CD4-positive, alpha-beta T cell treated with Interleukin-17A for 4 hours (primary cell): ENCODE measurements at regions not wholly inside any gene's neighbourhood (a gene's known extent, or its start where the extent isn't known, plus 50 kb on each side); places are given as distances from the start of the nearest gene placed in this dataset.

ENCODE experiments used
- DNase-seq: peaks from one replicate; pipeline ENCODE4 v3.0.0-alpha.2; 2020; ENCODE audit warnings: mixed read lengths

- no peak for DNase-seq
Measured at GRCh38 chr10:25661632-25662031, 272.4 kb upstream of the MYO3A start.

DNA sequence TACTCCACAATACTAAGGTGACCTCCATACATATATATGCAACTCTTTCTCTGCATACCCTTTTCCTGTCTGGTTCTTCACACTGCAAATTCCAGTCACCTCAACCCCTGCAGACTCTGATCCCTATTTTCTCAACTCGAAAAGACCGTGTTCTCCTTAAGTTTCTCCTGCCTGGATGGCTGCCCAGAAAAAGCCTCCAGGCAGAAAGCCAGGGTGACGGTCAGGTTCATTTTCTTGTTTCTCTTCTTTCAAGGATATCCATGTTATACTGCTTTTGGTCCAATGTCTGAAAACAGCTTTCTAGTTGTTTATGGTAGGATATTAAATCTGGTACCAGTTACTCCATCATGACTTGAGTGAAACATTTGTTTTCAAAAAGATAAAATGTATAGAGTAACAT lies 267.8 kb upstream of the MYO3A start:
- no peak for DNase-seq

DNA sequence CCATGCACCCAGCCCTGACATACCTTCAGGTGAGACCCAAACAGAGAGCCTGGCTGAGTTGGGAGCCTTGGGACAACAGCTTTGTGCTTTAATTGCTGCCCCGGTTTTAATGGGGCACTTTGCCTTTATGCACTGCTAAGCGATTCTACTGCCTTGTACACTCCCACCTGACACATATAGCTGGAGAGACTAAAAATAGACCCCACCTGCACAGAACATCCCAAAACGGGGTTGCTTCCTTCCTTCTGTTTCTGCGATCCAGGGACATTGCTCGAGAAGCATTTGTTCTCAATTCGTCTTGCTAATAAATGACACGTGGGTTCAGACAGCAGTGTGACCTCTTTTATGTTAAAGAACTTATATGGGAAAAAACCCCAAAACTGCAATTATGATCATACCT lies 258.8 kb upstream of the MYO3A start:
- no peak for DNase-seq

GRCh38 chr10:25675615-25676014 lies 258.4 kb upstream of the MYO3A start:
- no peak for DNase-seq

GRCh38 chr10:25678220-25678619 lies 255.8 kb upstream of the MYO3A start:
- DNase-seq, result no peak

DNA sequence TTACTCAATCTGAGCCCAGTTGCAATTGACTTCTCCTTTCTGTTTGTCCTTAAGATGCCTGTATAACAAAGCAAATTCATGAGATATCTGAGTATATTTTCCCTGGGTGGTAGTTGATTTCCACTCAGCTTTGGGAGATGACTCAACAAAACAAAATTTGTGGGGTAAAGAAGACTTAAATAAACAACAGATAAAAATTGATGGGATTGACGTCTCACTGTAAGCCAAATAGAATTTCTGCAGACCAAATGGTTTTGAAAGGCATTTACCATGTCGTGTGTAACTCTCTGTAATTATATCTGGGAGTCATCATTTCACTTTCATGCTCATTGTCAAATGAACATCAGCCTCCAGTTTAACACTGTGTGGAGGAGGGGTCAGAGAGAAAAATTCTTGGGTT lies 255.4 kb upstream of the MYO3A start:
- DNase-seq, result no peak

GRCh38 chr10:25682203-25682851 lies 251.7 kb upstream of the MYO3A start:
- no peak for DNase-seq

GRCh38 chr10:25683344-25683743 lies 250.7 kb upstream of the MYO3A start:
- no peak for DNase-seq

DNA sequence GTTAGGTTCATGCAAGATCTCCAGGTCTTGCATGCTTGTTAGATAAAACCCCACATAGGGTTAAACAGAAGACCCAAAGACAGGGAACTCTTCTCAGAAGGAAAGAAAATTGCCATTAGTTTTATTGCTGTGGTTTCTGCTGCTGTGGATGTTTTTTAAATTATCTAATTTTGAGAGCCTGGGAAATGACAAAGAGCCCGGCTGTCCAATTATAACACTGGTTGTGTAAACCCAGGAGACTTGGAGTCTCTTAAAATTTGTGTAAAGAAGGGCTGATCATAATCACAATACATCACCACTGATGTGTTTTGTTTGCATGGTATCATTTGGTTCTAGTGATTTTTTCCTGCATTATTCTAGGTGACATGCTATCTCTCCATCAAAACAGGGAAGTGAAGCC lies 246.5 kb upstream of the MYO3A start:
- DNase-seq, result no peak

- no peak for DNase-seq
Measured at GRCh38 chr10:25689346-25690100, 244.5 kb upstream of the MYO3A start.

DNA sequence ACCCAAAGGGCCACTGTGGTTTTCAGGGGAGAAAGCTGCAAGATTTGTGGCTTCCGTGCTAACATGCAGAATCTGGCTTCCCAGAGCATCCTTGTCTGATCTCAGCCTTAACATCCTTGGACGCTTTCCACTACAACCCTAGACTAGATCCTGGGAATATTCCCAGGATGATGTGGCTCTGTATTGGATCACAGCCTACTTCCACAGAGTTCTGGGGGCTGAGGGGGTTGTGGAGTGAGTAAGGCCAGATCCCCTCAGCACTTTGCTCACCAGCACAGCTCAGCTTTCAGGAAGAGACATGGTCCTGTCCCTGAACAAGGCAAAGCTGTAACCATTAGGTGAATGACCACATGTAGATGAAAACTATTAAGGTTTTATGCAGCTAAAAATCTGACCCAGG lies 241.3 kb upstream of the MYO3A start:
- no peak for DNase-seq

DNA sequence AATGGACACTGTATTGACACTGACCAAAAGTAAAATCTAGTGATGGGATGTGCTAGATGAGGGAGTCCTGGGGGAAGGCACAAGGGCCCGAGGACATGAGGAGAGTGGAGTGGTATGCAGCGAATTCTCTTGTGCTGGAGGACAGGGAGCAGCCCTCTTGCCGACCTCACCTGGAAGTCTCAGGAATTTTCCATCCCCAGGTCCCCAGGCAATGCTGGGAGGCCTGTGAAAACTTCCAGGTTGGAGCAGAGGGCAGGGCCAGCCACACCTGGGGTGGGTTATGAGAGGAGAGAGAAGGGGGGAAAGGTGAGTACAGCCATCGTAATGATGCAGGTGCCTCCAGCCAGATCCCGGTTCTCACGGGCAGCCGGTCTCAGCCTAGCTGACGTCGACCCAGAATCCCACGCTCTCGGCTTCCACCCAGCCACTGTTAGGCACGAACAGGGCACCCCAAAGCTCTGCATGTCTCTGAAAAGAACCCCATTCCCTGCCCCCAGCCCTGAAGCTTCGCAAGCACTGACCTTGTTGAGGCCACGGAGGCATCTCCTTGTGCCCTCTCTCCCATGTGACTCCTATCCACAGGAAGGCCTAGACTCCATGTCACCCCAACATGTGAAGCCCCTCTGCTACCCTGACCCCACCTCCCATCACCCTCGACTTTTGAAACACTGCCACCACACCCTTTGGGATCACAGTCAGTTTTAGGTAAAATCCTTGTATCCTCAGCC lies 239.7 kb upstream of the MYO3A start:
- no peak for DNase-seq

DNA sequence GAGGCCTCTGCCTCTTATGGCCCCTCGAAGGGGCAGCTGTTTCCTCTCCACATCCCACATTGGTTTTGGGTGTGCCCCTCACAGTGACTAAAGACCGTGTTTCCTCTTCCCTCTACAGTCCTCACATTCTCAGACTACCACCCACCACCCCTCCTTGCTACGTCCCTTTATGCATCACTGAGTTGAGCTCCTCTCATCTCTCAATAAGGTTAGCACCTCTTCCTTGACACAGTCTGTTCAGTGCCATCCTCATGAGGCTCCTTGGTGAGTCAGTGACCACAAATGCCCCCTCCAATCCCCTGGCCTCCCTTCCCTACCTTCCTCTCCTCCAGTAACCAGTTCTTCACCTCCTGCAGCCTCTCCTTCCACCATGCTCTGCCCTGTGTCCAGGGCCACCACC lies 239.1 kb upstream of the MYO3A start:
- DNase-seq, result no peak

- DNase-seq, result no peak
Measured at GRCh38 chr10:25695586-25695985, 238.4 kb upstream of the MYO3A start.

DNA sequence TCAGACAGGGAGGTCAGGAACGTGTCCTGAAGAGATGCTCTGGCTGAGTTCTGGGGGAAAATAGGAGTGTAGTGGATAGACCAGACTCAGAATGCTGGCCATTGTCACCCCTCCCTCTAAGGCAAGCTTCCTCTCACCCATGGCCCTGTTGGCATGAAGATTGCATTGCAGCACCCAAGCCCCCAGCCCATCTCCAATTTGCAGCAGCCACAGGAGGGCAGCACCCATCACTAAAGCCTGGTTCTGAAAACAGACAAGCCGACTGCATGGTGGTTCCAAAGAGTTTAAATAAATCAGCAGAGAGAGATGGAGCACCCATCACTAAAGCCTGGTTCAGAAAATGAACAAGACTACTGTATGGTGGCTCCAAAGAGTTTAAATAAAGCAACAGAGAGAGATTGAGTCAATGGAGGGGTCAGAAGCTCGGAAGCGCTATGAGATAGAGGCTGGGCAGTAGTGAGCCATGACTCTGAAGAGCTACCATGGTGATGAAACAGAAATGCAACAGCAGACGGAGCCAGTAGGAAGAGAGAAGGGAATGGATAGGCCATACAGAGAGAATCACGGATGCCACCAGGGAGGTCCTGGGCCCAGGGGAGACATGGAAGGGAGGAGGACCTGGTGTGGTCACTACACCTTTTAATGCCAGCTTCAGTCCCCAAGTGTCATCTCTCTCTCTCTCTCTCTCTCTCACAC lies 237.9 kb upstream of the MYO3A start:
- no peak for DNase-seq

GRCh38 chr10:25697412-25697811 lies 236.6 kb upstream of the MYO3A start:
- DNase-seq, result no peak

- DNase-seq, result no peak
Measured at GRCh38 chr10:25698638-25699037, 235.4 kb upstream of the MYO3A start.

DNA sequence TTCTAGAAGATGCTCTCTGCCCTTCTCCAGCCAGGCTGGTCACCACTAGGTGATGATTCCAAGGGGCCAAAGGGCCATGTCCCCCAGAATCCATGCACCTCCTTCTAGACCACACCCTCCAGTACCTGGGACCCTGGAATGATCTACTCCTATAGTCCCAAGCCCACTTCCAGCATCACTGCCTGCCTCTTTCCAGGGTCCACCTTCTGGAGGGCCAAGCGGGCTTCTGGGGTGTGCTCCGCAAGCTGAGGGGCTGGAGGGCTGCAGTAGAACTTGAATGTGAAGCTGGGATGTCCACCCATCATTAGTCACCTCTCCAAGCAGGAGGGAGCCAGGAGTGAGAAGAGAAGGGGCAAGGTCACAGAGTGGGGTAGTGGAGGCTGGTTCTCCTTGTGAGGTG lies 234.4 kb upstream of the MYO3A start:
- no peak for DNase-seq

- no peak for DNase-seq
Measured at GRCh38 chr10:25701652-25702051, 232.4 kb upstream of the MYO3A start.

DNA sequence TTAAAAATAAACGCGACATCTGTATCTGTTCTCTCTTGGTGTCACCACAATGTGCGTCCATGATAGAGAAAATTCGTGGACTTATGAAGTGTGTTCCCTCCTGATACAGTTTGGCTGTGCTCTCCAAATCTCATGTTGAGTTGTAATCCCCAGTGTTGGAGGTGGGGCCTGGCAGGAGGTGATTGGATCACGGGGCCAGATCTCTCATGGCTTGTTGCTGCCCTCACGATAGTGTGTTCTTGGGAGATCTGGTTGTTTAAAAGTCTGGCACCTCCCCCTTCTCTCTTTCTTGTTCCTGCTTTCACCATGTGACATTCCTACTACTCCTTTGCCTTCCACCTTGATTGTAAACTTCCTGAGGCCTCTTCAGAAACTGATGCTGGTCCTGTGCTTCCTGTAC lies 229.4 kb upstream of the MYO3A start:
- DNase-seq, result no peak

DNA sequence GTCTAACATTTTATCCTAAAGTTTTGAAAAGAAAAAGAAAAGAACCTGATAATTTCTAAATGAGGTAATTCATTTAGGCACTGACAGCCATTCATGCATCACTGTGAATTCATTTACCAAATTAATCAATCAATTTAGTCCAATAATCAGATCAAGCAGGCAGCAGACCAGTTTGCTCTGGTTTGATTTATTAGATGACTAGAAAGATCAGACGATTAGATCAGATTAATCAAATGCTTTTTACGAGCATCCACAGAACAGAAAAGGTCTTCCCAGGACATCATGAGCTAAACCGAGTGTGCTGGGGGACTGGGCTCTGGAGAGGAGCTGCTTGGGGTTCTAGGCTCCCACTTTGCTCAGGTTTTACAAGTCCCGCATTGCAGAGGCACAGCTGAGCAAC lies 226.5 kb upstream of the MYO3A start:
- DNase-seq, result no peak

DNA sequence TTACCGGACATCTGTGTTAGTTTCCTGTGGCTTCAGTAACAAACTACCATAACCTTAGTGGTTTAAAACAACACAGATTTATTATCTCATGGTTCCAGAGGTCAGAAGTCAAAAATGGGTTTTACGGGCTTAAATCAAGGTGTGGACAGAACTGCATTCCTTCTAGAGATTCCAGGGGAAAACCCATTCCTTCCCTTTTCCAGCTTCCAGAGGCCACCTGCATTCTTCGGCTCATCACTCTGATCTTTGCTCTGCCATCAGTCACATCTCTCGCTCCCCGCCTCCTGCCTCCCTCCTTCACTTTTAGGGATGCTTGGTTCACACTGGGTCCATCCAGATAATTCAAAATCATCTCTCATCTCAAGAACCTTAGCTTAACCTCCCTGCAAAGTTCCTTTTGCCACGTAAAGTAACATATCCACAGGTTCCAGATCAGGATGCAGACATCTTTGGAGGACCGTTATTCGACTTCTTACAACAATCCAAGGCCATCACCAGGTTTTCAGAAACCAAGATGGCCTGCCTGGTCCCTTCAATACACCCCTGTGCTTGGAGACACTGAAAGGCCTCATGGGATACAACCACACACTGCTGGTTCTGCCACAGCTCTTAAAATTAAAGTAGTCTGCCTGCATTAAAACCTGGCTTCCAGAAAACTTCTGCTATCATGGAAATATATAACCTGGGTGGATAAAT lies 225.9 kb upstream of the MYO3A start:
- DNase-seq, result no peak

GRCh38 chr10:25713894-25714240 lies 220.2 kb upstream of the MYO3A start:
- DNase-seq, result no peak
